Natural killer cell (primary cell): ENCODE measurements at regions not wholly inside any gene's neighbourhood (a gene's known extent, or its start where the extent isn't known, plus 50 kb on each side); places are given as distances from the start of the nearest gene placed in this dataset.

Experiments used
- ATAC-seq, 3 donors: fragments of 150-1000 bp in 2 of 3; fragments of 200-7000 bp in 1 of 3; cut with Tn5 transposase; 1 replicate in 1 of 3; 2 replicates in 2 of 3; pipeline ENCODE4 v1.10.0; 2021; ENCODE audit warnings: mild to moderate bottlenecking in 2 of 3, moderate library complexity in 2 of 3
- DNase-seq, 2 donors: peaks; one replicate each; pipeline versions ENCODE4 v3.0.0 to v3.0.0-alpha.2; 2013 to 2021; ENCODE audit warnings: mixed read lengths in 1 of 2
- H3K27ac ChIP-seq: one replicate; pipeline ENCODE4 v1.5.1; 2013; ENCODE audit warnings: mild to moderate bottlenecking, low read length
- H3K27me3 ChIP-seq: one replicate; pipeline ENCODE4 v1.6.1; 2013; ENCODE audit warnings: low read length; ENCODE audit not compliant: control insufficient read depth, insufficient read depth
- H3K36me3 ChIP-seq: one replicate; pipeline ENCODE4 v1.6.1; 2013; ENCODE audit warnings: low read length; ENCODE audit not compliant: control insufficient read depth, insufficient read depth
- H3K4me1 ChIP-seq: one replicate; pipeline ENCODE4 v1.6.1; 2013; ENCODE audit warnings: low read length; ENCODE audit not compliant: control insufficient read depth, insufficient read depth
- H3K4me3 ChIP-seq: one replicate; pipeline ENCODE4 v1.5.1; 2013; ENCODE audit warnings: low read length
- H3K9me3 ChIP-seq: one replicate; pipeline ENCODE4 v1.6.1; 2013; ENCODE audit warnings: low read length; ENCODE audit not compliant: control insufficient read depth, insufficient read depth
- H3K27ac Mint-ChIP-seq, 2 donors: one replicate each; pipeline ENCODE4 v1.8.0; 2022; ENCODE audit warnings: mild to moderate bottlenecking in 2 of 2, mixed read lengths in 2 of 2, moderate library complexity in 1 of 2
- H3K27me3 Mint-ChIP-seq, 2 donors: one replicate each; pipeline ENCODE4 v1.8.0; 2022; ENCODE audit warnings: low read depth in 2 of 2, mixed read lengths in 2 of 2
- H3K36me3 Mint-ChIP-seq: one replicate; pipeline ENCODE4 v1.8.0; 2022; ENCODE audit warnings: mixed read lengths
- H3K4me1 Mint-ChIP-seq, 2 donors: one replicate each; pipeline ENCODE4 v1.8.0; 2022; ENCODE audit warnings: mixed read lengths in 2 of 2
- H3K4me3 Mint-ChIP-seq: one replicate; pipeline ENCODE4 v1.8.0; 2022; ENCODE audit warnings: mild to moderate bottlenecking, moderate library complexity, mixed read lengths
- H3K9me3 Mint-ChIP-seq, 2 donors: one replicate each; pipeline ENCODE4 v1.8.0; 2022; ENCODE audit warnings: mixed read lengths in 2 of 2
- WGBS: methylation state at CpG from one replicate; pipeline ENCODE4 v1.1.7; 2013; ENCODE audit warnings: missing lambda C conversion rate; ENCODE audit not compliant: insufficient coverage; 5-methylcytosine and 5-hydroxymethylcytosine counted together
- intact Hi-C: fragments of 100-400 bp; cut with micrococcal nuclease; formaldehyde crosslinking; loops from one replicate; pipeline ENCODE4 v1.14.2; 2022
- TF ChIP-seq, protein P1 (sequence below): fragments of 200-600 bp; IDR thresholded peaks from one replicate; pipeline ENCODE4 v1.8.0; 2022; ENCODE audit warnings: antibody characterized with exemption

- WGBS = 84% methylated on average over 4 of the region's 4 CpGs
Observed at GRCh38 chr12:90842477-90842876, 112.5 kb downstream of the CCER1 start.

DNA sequence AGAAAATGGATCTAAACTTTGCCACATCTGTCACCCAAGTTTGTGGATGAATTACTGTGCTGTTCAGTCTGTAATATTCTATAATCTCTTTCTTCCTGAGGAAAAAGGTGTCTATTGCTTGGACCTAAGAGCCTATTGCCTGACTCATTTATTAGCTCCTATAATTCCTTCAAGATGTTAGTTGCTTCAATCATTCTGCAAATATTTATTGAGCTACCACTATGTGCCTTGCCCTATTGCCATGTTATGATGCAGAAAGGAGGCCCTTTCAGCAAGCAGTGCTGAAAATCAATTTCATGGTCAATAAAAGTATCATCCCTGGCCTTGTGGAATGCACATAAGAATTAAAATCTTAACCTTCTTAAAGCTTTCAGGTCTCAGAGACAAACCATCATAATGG, 113.6 kb downstream of the CCER1 start:
- Mint-ChIP-seq H3K27ac (no peak overlapping the region), H3K9me3 (no peaks in the 10 kb centered on the region), H3K36me3 (no peaks in the 10 kb centered on the region), H3K4me1 (no peaks in the 10 kb centered on the region), H3K27me3 (no peaks in the 10 kb centered on the region), H3K4me3 (no peak overlapping the region)
- DNase-seq (no peak), ATAC-seq (no peak)
- H3K27ac ChIP-seq = no peak overlapping the region
- H3K27me3 ChIP-seq = no peaks in the 10 kb centered on the region
- intact Hi-C loops = no loop called here
- H3K4me3 ChIP-seq = no peak overlapping the region
- H3K4me1 ChIP-seq = no peaks in the 10 kb centered on the region
- TF ChIP-seq, protein P1, sequence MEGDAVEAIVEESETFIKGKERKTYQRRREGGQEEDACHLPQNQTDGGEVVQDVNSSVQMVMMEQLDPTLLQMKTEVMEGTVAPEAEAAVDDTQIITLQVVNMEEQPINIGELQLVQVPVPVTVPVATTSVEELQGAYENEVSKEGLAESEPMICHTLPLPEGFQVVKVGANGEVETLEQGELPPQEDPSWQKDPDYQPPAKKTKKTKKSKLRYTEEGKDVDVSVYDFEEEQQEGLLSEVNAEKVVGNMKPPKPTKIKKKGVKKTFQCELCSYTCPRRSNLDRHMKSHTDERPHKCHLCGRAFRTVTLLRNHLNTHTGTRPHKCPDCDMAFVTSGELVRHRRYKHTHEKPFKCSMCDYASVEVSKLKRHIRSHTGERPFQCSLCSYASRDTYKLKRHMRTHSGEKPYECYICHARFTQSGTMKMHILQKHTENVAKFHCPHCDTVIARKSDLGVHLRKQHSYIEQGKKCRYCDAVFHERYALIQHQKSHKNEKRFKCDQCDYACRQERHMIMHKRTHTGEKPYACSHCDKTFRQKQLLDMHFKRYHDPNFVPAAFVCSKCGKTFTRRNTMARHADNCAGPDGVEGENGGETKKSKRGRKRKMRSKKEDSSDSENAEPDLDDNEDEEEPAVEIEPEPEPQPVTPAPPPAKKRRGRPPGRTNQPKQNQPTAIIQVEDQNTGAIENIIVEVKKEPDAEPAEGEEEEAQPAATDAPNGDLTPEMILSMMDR = no peak
- H3K36me3 ChIP-seq = no peaks in the 10 kb centered on the region
- H3K9me3 ChIP-seq = no peaks in the 10 kb centered on the region

More at GRCh38 chr12:90842477-90842876, 112.5 kb downstream of the CCER1 start:
- Histone ChIP-seq H3K27me3 (no peaks in the 10 kb centered on the region), H3K4me3 (no peak overlapping the region), H3K27ac (no peak overlapping the region), H3K36me3 (no peaks in the 10 kb centered on the region), H3K4me1 (no peaks in the 10 kb centered on the region), H3K9me3 (no peaks in the 10 kb centered on the region)
- Mint-ChIP-seq H3K4me3 (no peak overlapping the region), H3K27me3 (no peaks in the 10 kb centered on the region), H3K9me3 (peaks cover 0 to under 1% of the 10 kb centered on the region in 2 donors), H3K4me1 (no peaks in the 10 kb centered on the region), H3K27ac (no peak overlapping the region), H3K36me3 (no peaks in the 10 kb centered on the region)
- ATAC-seq (no peak), DNase-seq (no peak)
- intact Hi-C loops = no loop called here
- TF ChIP-seq, protein P1 = no peak

GRCh38 chr12:90839346-90839745, 115.6 kb downstream of the CCER1 start:
- ATAC-seq (no peak), DNase-seq (no peak)
- Histone ChIP-seq H3K9me3 (no peaks in the 10 kb centered on the region), H3K4me1 (no peaks in the 10 kb centered on the region), H3K27me3 (no peaks in the 10 kb centered on the region), H3K4me3 (no peak overlapping the region), H3K36me3 (no peaks in the 10 kb centered on the region), H3K27ac (no peak overlapping the region)
- Mint-ChIP-seq H3K36me3 (no peaks in the 10 kb centered on the region), H3K4me3 (no peak overlapping the region), H3K27me3 (no peaks in the 10 kb centered on the region), H3K27ac (no peak overlapping the region), H3K9me3 (peaks cover 0 to 2% of the 10 kb centered on the region in 2 donors), H3K4me1 (no peaks in the 10 kb centered on the region)
- intact Hi-C loops = no loop called here
- TF ChIP-seq, protein P1 = no peak

DNA sequence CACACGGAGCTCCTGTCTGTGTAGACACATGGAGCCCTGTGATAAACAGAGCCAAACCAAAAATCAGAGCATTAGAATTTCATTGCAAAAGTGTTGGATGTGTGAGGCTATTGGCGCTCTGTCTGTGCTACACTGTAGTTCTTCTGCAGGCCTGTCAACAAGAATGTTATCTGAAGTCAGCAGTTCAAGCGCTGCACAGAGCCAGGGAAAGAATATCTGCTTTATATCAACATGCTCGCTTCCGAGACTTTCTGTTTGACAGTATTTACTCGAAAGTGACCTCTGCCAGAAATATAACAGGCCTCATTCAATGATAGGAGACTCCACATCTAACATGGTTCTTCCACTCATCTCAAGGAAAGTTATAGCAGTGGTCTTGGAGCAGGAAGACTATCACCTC, 118.3 kb downstream of the CCER1 start:
- H3K36me3 Mint-ChIP-seq = no peaks in the 10 kb centered on the region
- H3K27ac Mint-ChIP-seq = no peak overlapping the region
- TF ChIP-seq, protein P1 = no peak
- Histone ChIP-seq H3K27ac (no peak overlapping the region), H3K27me3 (no peaks in the 10 kb centered on the region), H3K36me3 (no peaks in the 10 kb centered on the region), H3K4me1 (no peaks in the 10 kb centered on the region), H3K4me3 (no peak overlapping the region), H3K9me3 (no peaks in the 10 kb centered on the region)
- no peak for DNase-seq
- ATAC-seq = no peak
- no peaks in the 10 kb centered on the region for H3K27me3 Mint-ChIP-seq
- WGBS = 88% methylated on average over 6 of the region's 6 CpGs
- H3K9me3 Mint-ChIP-seq = peaks cover 0 to 2% of the 10 kb centered on the region in 2 donors
- H3K4me1 Mint-ChIP-seq = no peaks in the 10 kb centered on the region
- intact Hi-C loops = no loop called here
- no peak overlapping the region for H3K4me3 Mint-ChIP-seq
